ENCODE measurements at regions not wholly inside any gene's neighbourhood (a gene's known extent, or its start where the extent isn't known, plus 50 kb on each side); places are given as distances from the start of the nearest gene placed in this dataset.
"Not testable (repeated sequence)": the region's sequence is repeated elsewhere in the genome, so short reads cannot be mapped to it uniquely, and the experiment has no call there.

DNA sequence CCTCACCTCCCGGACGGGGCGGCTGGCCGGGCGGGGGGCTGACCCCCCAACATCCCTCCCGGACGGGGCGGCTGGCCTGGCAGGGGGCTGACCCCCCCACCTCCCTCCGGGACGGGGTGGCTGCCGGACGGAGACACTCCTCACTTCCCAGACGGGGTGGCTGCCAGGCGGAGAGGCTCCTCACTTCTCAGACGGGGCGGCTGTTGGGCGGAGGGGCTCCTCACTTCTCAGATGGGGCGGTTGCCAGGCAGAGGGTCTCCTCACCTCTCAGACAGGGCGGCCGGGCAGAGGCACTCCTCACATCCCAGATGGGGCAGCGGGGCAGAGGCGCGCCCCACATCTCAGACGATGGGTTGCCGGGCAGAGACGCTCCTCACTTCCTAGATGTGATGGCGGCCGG is 1280.7 kb upstream of the SEL1L start:
- DNase-seq (ENCODE audit: low read depth), result not testable (repeated sequence)

DNA sequence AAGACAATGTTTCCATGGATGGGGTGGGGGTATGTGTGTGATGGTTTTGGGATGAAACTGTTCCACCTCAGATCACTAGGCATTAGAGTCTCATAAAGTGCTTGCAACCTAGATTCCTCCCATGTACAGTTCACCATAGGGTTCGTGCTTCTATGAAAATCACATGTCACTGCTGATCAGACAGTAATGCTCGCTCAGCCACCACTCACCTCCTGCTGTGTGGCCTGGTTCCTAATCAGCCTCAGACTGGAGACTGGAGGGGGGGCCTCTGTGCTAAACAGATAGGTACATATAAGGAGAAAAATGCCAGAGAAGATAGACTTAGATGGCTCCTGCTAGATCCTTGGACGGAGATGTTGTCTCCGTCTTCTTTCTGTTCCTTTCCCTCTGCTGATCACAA is 1296.9 kb upstream of the SEL1L start:
- DNase-seq (ENCODE audit: low read depth), result no peak

DNA sequence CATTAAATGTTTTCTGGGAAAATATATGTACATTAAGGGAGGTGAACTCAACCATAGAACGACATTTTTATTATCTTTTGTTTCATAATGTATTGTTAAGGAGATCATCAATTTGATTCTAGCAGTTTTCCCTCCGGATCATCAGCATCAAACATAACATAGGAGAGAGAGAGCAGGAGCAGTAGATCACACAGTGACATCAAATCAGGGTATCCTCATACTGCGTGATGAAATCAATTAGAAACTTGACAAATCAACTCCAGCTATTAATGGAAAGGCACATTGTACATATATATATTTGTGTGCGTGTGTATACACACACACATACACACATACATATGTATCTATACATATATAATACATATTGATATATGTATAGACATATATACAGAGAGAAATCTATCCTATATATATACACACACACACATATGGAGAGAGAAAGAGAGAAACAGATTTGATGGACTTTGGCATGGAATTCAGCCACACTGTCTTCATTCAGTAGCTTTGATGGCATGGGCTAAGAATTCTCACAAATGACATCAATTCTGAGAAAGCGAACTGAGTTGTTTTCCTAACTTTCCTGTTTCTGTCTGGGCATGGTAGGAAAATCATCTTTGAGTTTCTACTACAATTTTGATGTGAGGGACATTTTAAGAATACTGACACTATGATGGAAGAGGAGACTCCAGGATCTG is 1302.8 kb upstream of the SEL1L start:
- DNase-seq (ENCODE audit: low read depth), result no peak

DNA sequence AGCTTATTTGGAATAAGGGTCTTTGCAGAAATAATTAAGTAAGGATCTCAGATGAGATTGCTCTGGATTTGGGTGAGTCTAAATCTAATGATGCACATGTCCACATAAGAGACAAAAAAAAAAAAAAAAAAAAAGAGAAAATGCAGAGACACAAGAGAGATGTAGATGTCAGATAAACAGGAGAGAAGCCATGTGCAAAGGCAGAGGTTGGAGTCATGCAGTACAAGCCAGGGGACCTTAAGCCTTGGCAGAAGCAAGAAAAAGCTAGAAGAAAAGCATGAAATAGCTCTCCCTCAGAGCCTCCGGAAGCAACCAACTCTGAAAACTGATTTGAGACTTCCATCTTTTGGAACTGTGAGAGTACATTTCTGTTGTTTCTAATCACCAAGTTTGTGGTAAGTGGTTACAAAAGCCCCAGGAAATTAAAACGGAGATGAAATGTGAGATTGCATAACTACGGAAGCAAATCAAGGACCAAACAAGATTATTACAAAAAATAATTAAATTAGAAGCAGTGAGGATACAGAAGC is 1304.0 kb upstream of the SEL1L start:
- DNase-seq (ENCODE audit: low read depth), result no peak

DNA sequence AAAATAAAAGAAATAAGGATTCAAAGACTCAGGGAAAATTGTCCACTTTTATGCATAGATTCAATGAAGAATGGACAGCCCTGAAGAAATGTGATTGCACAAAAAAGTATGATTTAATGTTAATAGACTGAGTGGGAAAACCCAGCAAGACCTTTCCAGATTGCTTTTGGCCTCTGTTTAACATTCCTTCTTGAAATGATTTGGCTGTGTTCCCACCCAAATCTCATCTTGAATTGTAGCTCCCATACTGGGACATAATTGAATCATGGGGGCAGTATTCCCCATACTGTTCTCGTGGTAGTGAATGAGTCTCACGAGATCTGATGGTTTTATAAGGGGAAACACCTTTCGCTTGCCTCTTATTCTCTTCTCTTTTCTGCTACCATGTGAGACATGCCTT is 1316.9 kb upstream of the SEL1L start:
- DNase-seq (ENCODE audit: low read depth), result no peak

DNA sequence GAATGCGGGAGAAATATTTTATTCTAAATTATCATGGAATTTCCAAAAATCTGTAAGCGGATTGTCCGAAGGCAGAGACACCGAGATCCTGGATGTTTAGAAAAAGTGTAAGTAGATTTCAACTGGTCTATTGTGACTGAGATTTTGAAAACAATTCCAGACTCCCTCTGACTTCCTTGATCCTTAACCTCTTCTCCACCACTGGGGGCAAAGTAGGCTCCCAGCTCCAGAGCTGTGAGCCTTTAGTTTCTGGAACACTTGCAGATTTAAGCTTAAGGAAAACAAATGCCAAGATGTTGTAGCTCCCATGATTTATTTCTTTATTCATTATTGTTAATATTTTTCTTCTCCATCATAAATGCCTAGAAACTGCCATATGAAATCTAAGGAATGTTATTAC is 1320.5 kb upstream of the SEL1L start:
- DNase-seq (ENCODE audit: low read depth), result no peak

DNA sequence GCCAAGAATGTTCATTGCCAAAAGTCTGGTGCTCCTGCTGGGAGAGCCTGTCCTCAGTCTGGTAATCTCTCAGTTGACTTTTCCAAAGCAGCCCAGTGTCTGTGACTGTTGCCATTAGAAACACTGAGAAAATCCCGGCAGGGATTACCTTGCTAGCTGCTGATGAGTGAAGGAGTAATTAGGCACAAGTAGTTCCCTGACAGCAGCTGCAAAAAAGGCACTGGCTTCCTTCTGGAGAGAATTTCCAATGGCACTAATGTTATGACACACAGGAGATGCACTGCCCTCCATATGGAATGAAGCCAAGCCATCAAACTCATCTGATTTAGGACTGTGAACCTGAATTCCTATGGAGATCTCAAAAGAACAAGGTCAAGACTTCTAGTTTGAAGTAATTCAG is 1321.2 kb upstream of the SEL1L start:
- DNase-seq (ENCODE audit: low read depth), result no peak

DNA sequence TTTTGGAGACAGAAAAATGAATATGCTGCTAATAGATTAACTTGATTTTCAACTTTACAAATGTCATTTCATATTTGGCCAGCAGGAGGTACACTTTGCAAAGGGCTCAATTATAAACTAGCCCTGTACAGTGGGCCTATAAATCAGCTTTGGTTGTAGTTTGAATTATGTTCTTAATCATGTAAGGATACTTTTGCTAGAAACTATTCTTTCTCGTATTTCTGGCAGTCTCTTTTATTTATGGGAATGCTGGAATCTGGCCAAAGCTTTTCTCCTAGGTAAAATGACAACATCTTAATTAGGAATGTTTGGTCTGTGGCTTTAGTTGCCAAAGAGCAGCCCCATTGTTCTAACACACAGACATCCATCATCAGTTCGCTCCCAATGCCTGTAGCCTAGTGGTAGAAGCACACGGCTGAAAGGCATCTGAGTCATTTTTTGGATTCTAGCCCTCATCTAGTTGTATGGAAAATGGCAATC is 1322.3 kb upstream of the SEL1L start:
- DNase-seq (ENCODE audit: low read depth), result no peak

DNA sequence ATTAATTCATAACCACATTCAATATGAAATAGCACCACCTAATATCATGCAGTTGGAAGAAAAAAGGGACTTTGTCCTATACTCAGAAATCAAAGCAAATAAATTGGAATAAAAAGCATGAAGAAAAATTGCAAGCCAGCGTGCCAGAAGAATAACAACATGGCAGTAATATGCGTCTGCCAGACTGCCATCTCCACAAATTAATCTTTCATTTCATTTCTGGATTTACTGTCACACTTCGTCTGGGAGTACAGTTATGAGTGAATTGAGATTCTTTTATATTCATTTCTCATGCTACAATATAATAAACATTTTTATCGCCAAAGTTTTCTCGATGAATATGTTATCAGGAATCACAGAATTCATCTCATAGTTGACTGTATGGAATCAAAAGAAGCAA is 1327.7 kb upstream of the SEL1L start:
- no peak for DNase-seq (ENCODE audit: low read depth)

DNA sequence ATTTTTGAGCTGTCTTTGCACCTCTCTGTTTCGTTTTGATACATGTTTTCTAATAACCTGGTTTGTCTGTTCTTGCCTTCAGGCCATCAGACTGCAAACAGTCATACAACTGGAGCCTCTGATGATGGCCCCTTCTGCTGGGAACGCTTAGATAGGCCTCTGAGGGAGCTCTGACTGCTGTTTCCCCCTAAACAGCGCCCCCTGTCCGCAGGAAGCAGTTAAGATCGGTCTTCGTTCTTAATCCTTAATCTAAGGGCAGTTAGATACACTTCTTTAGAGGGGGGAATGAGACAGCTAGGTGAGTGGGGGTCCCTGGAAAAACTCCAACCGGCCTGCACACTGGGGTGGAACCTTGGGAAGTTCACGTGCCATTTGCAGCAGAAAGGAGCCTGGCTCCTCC is 1338.8 kb upstream of the SEL1L start:
- DNase-seq (ENCODE audit: low read depth), result no peak

DNA sequence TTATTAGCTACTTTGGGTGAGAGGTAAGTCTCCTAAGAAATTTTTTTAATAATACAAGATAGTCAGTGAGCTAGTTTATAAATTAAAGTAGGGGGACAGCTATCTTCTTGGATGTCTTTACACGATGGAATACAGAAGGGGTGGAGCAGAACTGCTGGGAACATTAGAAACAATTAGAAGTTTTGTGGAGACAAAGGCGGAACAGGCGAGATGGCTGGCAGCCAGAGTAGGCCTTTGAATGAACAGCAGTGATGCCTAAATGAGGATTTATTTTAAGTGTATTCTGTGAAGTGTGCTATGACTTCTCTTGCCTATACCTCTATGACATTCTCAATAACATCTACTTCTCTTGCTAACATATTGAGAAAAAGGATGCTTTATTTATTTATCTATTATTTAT is 1345.3 kb upstream of the SEL1L start:
- no peak for DNase-seq (ENCODE audit: low read depth)

DNA sequence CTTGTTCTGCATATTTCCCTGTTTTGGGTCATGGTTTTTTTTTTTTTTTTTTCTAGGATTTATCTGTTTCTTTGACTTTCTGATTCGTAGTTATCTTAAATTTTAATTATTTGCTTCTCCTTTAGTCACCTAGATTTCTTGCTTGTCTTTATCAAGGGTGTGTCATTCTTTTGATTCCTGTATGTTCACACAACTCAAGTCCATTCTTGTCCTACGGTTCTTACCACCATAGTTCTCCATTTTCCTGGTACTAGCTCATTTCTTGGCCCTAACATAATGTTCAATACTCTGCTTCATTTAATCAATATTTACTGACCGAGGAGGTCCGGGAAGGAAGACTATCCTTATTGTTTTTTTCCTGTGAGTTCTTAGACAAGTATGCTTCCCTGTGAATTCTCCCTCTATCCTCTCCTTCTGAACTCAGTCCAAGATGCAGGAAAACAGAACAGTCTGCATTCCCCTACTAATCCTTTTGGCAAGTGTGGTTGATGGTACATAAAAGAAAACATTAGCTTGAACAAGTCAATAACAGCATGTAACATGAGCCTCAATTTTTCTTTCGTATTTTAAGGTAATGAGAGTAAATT is 1346.4 kb upstream of the SEL1L start:
- DNase-seq (ENCODE audit: low read depth), result no peak

DNA sequence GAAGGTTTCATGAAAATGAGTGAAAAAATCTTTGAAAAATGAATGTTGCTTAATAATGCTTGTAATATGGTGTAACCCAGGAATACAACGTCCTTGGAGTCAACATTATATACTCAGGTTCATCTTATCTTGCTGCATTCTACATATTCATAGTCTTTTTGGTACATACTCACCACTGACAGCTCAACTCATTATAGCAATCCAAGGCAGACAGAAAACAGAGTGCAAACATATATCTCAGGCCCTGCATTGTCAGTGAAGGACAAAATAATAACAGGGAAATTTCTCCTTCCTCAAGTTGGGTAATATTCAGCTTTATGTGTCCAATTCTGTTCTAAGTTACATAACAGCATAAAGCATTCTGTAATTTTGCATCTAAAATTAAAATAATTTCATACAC is 1353.0 kb upstream of the SEL1L start:
- DNase-seq (ENCODE audit: low read depth), result no peak

DNA sequence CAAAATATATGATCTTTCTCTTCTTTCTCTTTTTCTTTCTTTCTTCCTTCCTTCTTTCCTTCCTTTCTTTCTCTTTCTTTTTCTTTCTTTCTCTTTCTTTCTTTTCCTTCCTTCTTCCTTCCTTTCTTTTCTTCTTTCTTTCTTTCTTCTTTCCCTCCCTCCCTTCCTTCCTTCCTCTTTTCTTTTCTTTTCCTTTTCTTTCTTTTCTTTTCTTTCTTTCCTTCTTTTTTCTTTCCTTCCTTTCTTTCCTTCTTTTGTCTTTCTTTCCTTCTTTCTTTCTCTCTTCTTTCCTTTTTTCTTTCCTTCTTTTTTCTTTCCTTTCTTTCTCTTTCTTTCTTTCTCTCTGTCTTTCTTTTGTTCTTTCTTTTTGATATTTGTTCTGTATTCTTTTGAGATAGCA is 1356.0 kb upstream of the SEL1L start:
- no peak for DNase-seq (ENCODE audit: low read depth)

DNA sequence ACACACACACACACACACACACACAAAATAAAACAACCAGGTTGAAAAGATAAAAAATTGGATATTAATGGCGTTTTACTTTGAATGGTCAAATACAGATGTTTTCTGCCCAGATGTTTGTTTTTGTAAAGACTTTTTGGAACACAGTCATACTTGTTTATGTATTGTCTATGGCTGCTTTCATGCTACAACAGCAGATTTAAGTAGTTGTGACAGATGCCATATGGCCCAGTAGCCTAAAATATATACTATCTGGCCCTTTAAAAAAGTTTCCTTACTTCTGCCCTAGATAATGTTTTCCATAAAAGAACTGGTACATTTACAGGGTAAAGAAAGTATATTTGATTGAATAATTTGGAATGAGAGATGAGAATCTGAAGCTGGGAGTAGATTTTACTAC is 1362.8 kb upstream of the SEL1L start:
- DNase-seq (ENCODE audit: low read depth), result no peak

DNA sequence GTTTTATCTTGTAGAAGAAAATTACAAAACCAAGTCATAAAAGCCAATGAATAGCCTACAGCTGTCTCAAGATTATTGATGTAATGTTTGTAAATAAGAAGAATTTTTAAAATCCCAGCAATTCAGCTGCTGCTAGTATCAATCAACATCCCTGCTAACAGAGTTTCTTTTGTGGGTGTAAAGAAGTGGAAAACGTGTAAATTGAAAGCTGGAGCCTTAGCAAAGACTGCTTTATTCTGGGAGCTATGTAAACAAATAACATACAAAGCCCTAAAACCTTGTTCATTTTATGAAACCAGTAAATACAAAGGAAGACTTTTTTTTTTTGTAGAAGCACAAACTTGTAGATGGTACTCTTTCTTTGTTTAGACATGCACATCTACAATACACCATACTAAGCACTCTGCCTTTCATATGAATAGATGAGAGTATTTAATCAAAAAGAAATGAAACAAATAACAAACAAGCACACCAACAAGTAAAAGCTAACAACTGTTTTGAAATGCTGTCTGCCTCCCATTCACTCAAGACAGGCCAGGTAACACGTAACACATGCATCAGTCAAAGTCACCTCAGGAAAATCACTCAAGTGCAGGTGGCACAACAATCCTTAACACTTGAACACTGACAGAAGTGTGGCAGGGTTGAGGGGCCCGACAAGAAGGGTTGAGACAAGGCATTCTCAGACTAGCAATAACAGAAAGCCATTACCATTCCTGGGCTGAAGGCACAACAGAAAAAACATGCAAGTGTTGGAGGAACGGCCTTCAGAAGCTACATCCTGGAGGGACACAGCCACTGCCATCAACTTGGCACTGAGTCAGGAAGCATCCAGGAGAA is 1364.0 kb upstream of the SEL1L start:
- no peak for DNase-seq (ENCODE audit: low read depth)

DNA sequence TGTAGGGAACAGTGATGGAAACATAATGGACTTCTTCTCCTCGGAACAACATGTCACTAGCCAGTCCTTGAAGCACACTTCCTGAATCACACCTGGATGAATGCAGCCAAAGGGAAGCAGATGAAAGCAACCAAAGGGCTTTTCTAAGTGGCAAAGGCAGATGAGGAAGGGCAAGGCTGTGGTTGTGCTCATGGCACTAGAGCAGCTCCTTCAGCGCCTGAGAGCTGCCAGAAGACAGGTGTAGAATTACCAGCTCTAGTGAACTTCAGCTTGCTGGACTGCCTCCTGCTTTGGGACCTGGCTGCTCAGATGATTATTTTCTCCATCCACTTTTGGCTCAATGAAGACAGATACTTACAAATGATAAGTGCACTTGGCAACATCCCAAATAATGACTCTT is 1372.1 kb upstream of the SEL1L start:
- no peak for DNase-seq (ENCODE audit: low read depth)

DNA sequence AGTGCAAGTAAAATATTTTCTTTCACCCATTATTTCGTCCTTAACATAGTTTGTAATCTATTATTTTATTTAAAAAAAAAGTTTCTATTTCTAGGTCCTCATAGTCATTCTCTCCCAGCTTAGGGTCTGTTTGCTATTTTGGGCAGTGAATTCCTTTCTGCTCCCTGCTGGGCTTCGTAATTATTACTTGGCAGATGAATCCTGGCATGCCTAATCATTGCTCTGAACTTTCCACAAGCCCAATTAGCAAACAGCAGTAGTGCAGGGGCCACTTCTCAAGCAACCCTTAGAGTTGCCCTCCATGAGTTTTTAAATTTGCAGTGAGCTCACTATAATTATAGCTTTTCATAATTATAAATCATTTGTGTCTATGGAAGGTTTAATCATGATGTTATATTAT is 1378.3 kb upstream of the SEL1L start:
- DNase-seq (ENCODE audit: low read depth), result no peak

DNA sequence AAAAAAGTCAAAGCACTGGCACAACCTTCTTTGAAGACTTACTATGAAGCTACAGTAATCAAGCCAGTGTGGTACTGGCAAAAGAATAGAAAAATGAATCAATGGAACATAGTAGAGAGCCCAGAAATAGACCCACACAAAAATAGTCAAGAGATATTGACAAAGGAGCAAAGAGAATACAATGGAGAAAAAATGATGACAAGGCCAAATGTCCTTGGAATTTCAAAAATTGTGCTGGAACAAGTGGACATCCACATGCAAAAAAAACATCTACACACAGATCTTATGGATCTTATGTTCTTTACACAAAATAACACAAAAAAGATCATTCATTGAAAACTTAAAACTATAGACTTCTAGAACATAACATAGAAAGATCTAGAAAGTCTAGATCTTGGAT is 1379.7 kb upstream of the SEL1L start:
- DNase-seq (ENCODE audit: low read depth), result no peak

DNA sequence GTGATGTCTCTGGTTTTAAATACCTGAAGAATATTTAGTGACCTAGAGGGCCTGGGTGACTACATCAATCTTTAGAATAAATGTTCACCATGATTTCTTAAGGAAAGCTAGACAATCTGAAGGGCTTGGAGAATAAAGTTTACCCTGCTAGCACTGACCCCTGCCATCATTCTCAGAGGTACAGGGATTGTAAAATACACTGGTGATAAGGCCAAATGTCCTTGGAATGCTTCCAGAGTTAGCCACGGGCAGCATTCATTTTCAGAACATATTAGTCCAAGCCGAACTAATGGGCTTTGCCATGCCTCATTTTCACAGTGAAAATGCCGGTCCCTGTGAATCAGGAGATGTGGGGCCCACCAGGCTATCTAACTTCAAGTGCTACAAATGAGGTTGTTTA is 1381.7 kb upstream of the SEL1L start:
- DNase-seq (ENCODE audit: low read depth), result no peak

DNA sequence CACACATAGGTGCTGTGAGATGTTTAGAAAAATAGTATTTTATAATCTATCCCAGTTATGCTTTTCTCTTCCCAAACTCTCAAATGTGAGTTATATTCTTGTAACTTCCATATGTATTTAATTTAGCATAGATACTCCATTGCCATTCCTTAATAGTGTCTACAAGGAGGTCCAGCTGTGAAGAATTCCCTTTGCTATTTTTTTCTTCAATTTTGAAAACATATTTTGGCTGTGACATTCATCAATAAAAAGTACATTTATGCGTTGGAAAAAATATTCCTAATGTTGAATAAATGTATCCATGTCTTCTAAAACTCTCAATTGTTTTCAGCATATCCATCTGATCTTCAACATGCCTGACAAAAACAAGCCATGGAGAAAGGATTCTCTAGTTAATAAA is 1402.0 kb upstream of the SEL1L start:
- no peak for DNase-seq (ENCODE audit: low read depth)

DNA sequence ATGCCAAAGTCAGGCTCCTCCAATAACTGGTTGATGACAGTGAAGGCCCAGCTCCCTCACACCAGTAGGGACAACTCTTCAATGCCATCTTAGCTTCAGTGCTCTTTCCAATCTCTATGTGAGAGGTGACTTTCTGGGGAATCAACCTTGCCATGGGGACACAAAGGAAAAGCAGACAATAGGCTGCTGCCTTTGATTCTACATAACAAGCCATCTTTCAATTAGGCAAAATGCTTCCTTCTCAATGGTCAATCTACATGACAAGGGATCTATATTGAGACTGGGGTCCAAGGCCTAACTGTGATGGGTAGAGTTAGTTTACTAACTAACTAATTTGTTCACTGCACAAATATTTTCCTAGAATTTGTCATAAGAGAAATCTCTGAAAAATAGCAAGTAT is 1417.5 kb upstream of the SEL1L start:
- DNase-seq (ENCODE audit: low read depth), result no peak

DNA sequence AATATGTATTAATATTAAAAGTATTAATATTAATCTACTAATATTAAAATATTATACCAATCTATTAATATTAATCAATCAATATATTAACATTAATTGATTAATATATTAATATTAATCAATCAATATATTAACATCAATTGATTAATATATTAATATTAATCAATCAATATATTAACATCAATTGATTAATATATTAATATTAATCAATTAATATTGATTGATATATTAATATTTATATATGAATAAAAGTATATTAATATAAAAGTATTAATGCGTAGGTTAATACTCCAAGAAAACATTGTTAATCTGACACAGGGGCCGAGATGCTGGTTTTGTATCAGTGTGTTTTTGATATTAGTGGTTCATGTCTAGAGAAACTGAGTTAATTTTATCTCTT is 1430.1 kb upstream of the SEL1L start:
- no peak for DNase-seq (ENCODE audit: low read depth)
